Trophoblast cell (in vitro differentiated cells and primary cell): ENCODE measurements at regions not wholly inside any gene's neighbourhood (a gene's known extent, or its start where the extent isn't known, plus 50 kb on each side); places are given as distances from the start of the nearest gene placed in this dataset.

Experiments
- DNase-seq, 2 donors: peaks; one replicate each; pipeline ENCODE4 v3.0.0-alpha.2; 2016
- H2AFZ ChIP-seq: 2 replicates; pipeline ENCODE4 v1.6.1; 2013; ENCODE audit warnings: low read length, moderate library complexity, mild to moderate bottlenecking; ENCODE audit not compliant: insufficient read depth, poor library complexity
- H2AK5ac ChIP-seq: 2 replicates; pipeline ENCODE4 v1.6.1; 2013; ENCODE audit warnings: mild to moderate bottlenecking, low read length
- H2BK120ac ChIP-seq: 2 replicates; pipeline ENCODE4 v1.6.1; 2013; ENCODE audit warnings: low read length, mild to moderate bottlenecking, moderate library complexity; ENCODE audit not compliant: insufficient read depth, poor library complexity
- H2BK12ac ChIP-seq: 2 replicates; pipeline ENCODE4 v1.6.1; 2013; ENCODE audit warnings: mild to moderate bottlenecking, low read length, moderate library complexity
- H2BK5ac ChIP-seq: 2 replicates; pipeline ENCODE4 v1.6.1; 2013; ENCODE audit warnings: low read length, low read depth, moderate library complexity, mild to moderate bottlenecking; ENCODE audit not compliant: poor library complexity
- H3K14ac ChIP-seq: 2 replicates; pipeline ENCODE4 v1.6.1; 2013; ENCODE audit warnings: mild to moderate bottlenecking, low read length
- H3K18ac ChIP-seq: 2 replicates; pipeline ENCODE4 v1.6.1; 2013; ENCODE audit warnings: mild to moderate bottlenecking, low read length
- H3K23ac ChIP-seq: 2 replicates; pipeline ENCODE4 v1.6.1; 2013; ENCODE audit warnings: low read length
- H3K27ac ChIP-seq: 2 replicates; pipeline ENCODE4 v1.5.1; 2013; ENCODE audit warnings: low read depth, mild to moderate bottlenecking, inconsistent platforms, low read length, moderate library complexity
- H3K27me3 ChIP-seq: 2 replicates; pipeline ENCODE4 v1.6.1; 2013; ENCODE audit warnings: inconsistent platforms, mild to moderate bottlenecking, low read length, moderate library complexity; ENCODE audit not compliant: insufficient read depth
- H3K36me3 ChIP-seq, 2 experiments: 1 replicate in 1 of 2; 2 replicates in 1 of 2; pipeline ENCODE4 v1.6.1; 2013; ENCODE audit warnings: low read length in 2 of 2, mild to moderate bottlenecking in 2 of 2, moderate library complexity in 1 of 2; ENCODE audit not compliant: insufficient read depth in 2 of 2, control insufficient read depth in 1 of 2
- H3K4ac ChIP-seq: 2 replicates; pipeline ENCODE4 v1.6.1; 2013; ENCODE audit warnings: low read depth, mild to moderate bottlenecking, low read length, moderate library complexity
- H3K4me1 ChIP-seq, 2 experiments: 1 replicate in 1 of 2; 2 replicates in 1 of 2; pipeline ENCODE4 v1.6.1; 2013; ENCODE audit warnings: low read length in 2 of 2, mild to moderate bottlenecking in 2 of 2, moderate library complexity in 1 of 2; ENCODE audit not compliant: insufficient read depth in 2 of 2, control insufficient read depth in 1 of 2
- H3K4me2 ChIP-seq: 2 replicates; pipeline ENCODE4 v1.6.1; 2013; ENCODE audit warnings: inconsistent platforms, mild to moderate bottlenecking, low read length, moderate library complexity
- H3K4me3 ChIP-seq: 2 replicates; pipeline ENCODE4 v1.5.1; 2013; ENCODE audit warnings: mild to moderate bottlenecking, low read depth, low read length, inconsistent platforms
- H3K79me1 ChIP-seq: one replicate; pipeline ENCODE4 v1.6.1; 2013; ENCODE audit warnings: low read length
- H3K79me2 ChIP-seq: 2 replicates; pipeline ENCODE4 v1.6.1; 2013; ENCODE audit warnings: low read length, mild to moderate bottlenecking; ENCODE audit not compliant: control insufficient read depth, insufficient read depth, poor library complexity
- H3K9ac ChIP-seq: 2 replicates; pipeline ENCODE4 v1.6.1; 2013; ENCODE audit warnings: mild to moderate bottlenecking, low read length
- H3K9me3 ChIP-seq: 2 replicates; pipeline ENCODE4 v1.6.1; 2013; ENCODE audit warnings: low read depth, mild to moderate bottlenecking, control low read depth, inconsistent platforms, low read length; ENCODE audit not compliant: insufficient read depth
- H4K12ac ChIP-seq: 2 replicates; pipeline ENCODE4 v1.6.1; 2013; ENCODE audit warnings: low read depth, mild to moderate bottlenecking, low read length, moderate library complexity
- H4K8ac ChIP-seq: 2 replicates; pipeline ENCODE4 v1.6.1; 2013; ENCODE audit warnings: low read depth, mild to moderate bottlenecking, low read length, moderate library complexity
- H4K91ac ChIP-seq: one replicate; pipeline ENCODE4 v1.6.1; 2013; ENCODE audit warnings: low read depth, mild to moderate bottlenecking, low read length, moderate library complexity
- WGBS: extraction: QIAGEN DNeasy Blood & Tissue Kit; methylation state at CpG from one replicate; pipeline ENCODE4 v1.1.7; 2013; ENCODE audit warnings: missing lambda C conversion rate; ENCODE audit not compliant: insufficient read length, insufficient coverage; ENCODE audit errors: extremely low coverage; 5-methylcytosine and 5-hydroxymethylcytosine counted together

DNA sequence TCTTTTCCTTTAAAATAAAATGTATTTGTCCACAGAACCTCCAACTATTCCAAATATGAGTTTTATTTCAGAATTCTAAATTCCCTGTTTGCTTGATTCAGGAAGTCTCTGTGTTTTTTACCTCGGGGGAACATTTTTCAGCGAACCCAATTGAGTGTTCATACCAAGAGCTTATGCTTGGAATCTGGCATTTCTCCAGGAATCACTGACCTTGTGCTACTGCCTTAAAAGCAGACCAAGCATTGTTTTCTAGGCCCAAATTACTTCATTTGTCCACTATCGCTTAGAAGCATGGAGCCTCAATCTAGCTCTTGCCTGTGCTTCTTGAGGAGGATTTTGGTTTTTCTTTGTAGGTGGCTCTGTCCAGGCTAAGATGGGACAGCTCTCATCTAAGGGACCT lies 59.4 kb downstream of the EBLN1 start:
- H4K12ac ChIP-seq, result no peak overlapping the region
- H3K9ac ChIP-seq, result no peak overlapping the region
- no peak overlapping the region for H3K27ac ChIP-seq
- WGBS, result no CpG with 5 or more reads among the region's 3 CpGs
- H3K18ac ChIP-seq, result no peak overlapping the region
- H2BK12ac ChIP-seq, result no peak overlapping the region
- no peak overlapping the region for H2BK120ac ChIP-seq
- H3K79me2 ChIP-seq, result no peaks in the 10 kb centered on the region
- H3K23ac ChIP-seq, result no peak overlapping the region
- H4K91ac ChIP-seq, result no peak overlapping the region
- H3K14ac ChIP-seq, result no peak overlapping the region
- no peak overlapping the region for H2AFZ ChIP-seq
- H3K27me3 ChIP-seq, result no peaks in the 10 kb centered on the region
- no peak overlapping the region for H4K8ac ChIP-seq
- H2BK5ac ChIP-seq, result no peak overlapping the region
- H3K36me3 ChIP-seq, result no peaks in the 10 kb centered on the region
- H3K79me1 ChIP-seq, result no peaks in the 10 kb centered on the region
- H3K9me3 ChIP-seq, result no peaks in the 10 kb centered on the region
- no peak overlapping the region for H3K4ac ChIP-seq
- DNase-seq, result no peak
- no peaks in the 10 kb centered on the region for H3K4me1 ChIP-seq
- no peak overlapping the region for H3K4me3 ChIP-seq
- H3K4me2 ChIP-seq, result no peak overlapping the region
- H2AK5ac ChIP-seq, result no peak overlapping the region

- H4K12ac ChIP-seq, result no peak overlapping the region
- H3K36me3 ChIP-seq, result no peaks in the 10 kb centered on the region
- H3K23ac ChIP-seq, result no peak overlapping the region
- no peaks in the 10 kb centered on the region for H3K79me1 ChIP-seq
- H2AFZ ChIP-seq, result no peak overlapping the region
- no peak overlapping the region for H3K4me3 ChIP-seq
- H2AK5ac ChIP-seq, result no peak overlapping the region
- no peak for DNase-seq
- no peak overlapping the region for H4K8ac ChIP-seq
- no peak overlapping the region for H3K14ac ChIP-seq
- H3K4me1 ChIP-seq, result no peaks in the 10 kb centered on the region
- H4K91ac ChIP-seq, result no peak overlapping the region
- no peaks in the 10 kb centered on the region for H3K9me3 ChIP-seq
- H3K4me2 ChIP-seq, result no peak overlapping the region
- no peak overlapping the region for H3K4ac ChIP-seq
- H2BK12ac ChIP-seq, result no peak overlapping the region
- H3K79me2 ChIP-seq, result no peaks in the 10 kb centered on the region
- H3K27me3 ChIP-seq, result no peaks in the 10 kb centered on the region
- no peak overlapping the region for H3K9ac ChIP-seq
- no peak overlapping the region for H3K27ac ChIP-seq
- H3K18ac ChIP-seq, result no peak overlapping the region
- no peak overlapping the region for H2BK5ac ChIP-seq
- no CpG with 5 or more reads among the region's 3 CpGs for WGBS
- no peak overlapping the region for H2BK120ac ChIP-seq
Observed at GRCh38 chr10:22156750-22157149, 61.1 kb downstream of the EBLN1 start.

DNA sequence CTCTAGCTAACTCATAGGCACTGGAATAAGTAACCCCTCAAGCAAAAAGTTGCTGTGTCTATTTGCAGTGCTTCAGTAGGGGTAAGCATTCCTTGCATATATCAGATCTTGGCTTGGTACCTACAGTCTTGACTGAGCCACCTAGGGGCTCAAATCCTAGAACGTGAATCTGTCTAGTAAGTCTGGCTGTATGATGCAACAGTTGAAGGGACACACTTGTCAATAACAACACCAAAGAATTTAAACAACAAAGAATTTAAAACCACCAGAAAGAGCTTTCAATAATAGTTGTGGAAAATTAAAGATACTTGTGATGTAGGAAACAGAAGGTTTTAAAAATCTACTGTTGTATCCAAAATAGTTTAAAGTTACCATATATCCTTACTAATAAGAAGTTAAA lies 65.4 kb downstream of the EBLN1 start:
- H3K36me3 ChIP-seq, result no peaks in the 10 kb centered on the region
- WGBS, result no CpG with 5 or more reads among the region's 1 CpG
- no peaks in the 10 kb centered on the region for H3K79me1 ChIP-seq
- H3K9ac ChIP-seq, result no peak overlapping the region
- no peak overlapping the region for H4K91ac ChIP-seq
- no peak overlapping the region for H3K4me2 ChIP-seq
- H2BK5ac ChIP-seq, result no peak overlapping the region
- H3K27me3 ChIP-seq, result no peaks in the 10 kb centered on the region
- H3K79me2 ChIP-seq, result no peaks in the 10 kb centered on the region
- no peak overlapping the region for H2BK12ac ChIP-seq
- no peak overlapping the region for H4K12ac ChIP-seq
- no peak overlapping the region for H3K4me3 ChIP-seq
- H3K4me1 ChIP-seq, result no peaks in the 10 kb centered on the region
- H4K8ac ChIP-seq, result no peak overlapping the region
- H3K27ac ChIP-seq, result no peak overlapping the region
- no peak overlapping the region for H3K4ac ChIP-seq
- no peaks in the 10 kb centered on the region for H3K9me3 ChIP-seq
- H2BK120ac ChIP-seq, result no peak overlapping the region
- DNase-seq, result no peak
- H3K18ac ChIP-seq, result no peak overlapping the region
- no peak overlapping the region for H3K23ac ChIP-seq
- no peak overlapping the region for H2AK5ac ChIP-seq
- no peak overlapping the region for H3K14ac ChIP-seq
- H2AFZ ChIP-seq, result no peak overlapping the region

GRCh38 chr10:22150842-22151241 lies 67.0 kb downstream of the EBLN1 start:
- H3K9ac ChIP-seq, result no peak overlapping the region
- no peaks in the 10 kb centered on the region for H3K79me2 ChIP-seq
- no peak overlapping the region for H4K8ac ChIP-seq
- no peaks in the 10 kb centered on the region for H3K4me1 ChIP-seq
- H3K18ac ChIP-seq, result no peak overlapping the region
- no peak overlapping the region for H3K4me3 ChIP-seq
- no peak overlapping the region for H2BK5ac ChIP-seq
- no peaks in the 10 kb centered on the region for H3K9me3 ChIP-seq
- no peak overlapping the region for H3K14ac ChIP-seq
- no peak overlapping the region for H2AFZ ChIP-seq
- no peak overlapping the region for H4K12ac ChIP-seq
- no CpG with 5 or more reads among the region's 1 CpG for WGBS
- no peak overlapping the region for H3K27ac ChIP-seq
- H2BK12ac ChIP-seq, result no peak overlapping the region
- H3K36me3 ChIP-seq, result no peaks in the 10 kb centered on the region
- H2AK5ac ChIP-seq, result no peak overlapping the region
- H3K27me3 ChIP-seq, result no peaks in the 10 kb centered on the region
- H3K4ac ChIP-seq, result no peak overlapping the region
- H2BK120ac ChIP-seq, result no peak overlapping the region
- no peak overlapping the region for H3K23ac ChIP-seq
- DNase-seq, result no peak
- H3K79me1 ChIP-seq, result no peaks in the 10 kb centered on the region
- no peak overlapping the region for H3K4me2 ChIP-seq
- H4K91ac ChIP-seq, result no peak overlapping the region

- no peak overlapping the region for H3K4me3 ChIP-seq
- H3K27ac ChIP-seq, result no peak overlapping the region
- H3K79me2 ChIP-seq, result no peaks in the 10 kb centered on the region
- no peak overlapping the region for H2BK5ac ChIP-seq
- H4K8ac ChIP-seq, result no peak overlapping the region
- H3K79me1 ChIP-seq, result no peaks in the 10 kb centered on the region
- no peak overlapping the region for H3K23ac ChIP-seq
- H3K36me3 ChIP-seq, result no peaks in the 10 kb centered on the region
- H2AFZ ChIP-seq, result no peak overlapping the region
- H3K27me3 ChIP-seq, result no peaks in the 10 kb centered on the region
- no peak for DNase-seq
- no peak overlapping the region for H4K12ac ChIP-seq
- H3K4me1 ChIP-seq, result no peaks in the 10 kb centered on the region
- H3K9me3 ChIP-seq, result no peaks in the 10 kb centered on the region
- no peak overlapping the region for H2BK12ac ChIP-seq
- H4K91ac ChIP-seq, result no peak overlapping the region
- no peak overlapping the region for H3K9ac ChIP-seq
- H3K18ac ChIP-seq, result no peak overlapping the region
- no peak overlapping the region for H3K14ac ChIP-seq
- H3K4ac ChIP-seq, result no peak overlapping the region
- H2BK120ac ChIP-seq, result no peak overlapping the region
- no peak overlapping the region for H2AK5ac ChIP-seq
- no peak overlapping the region for H3K4me2 ChIP-seq
Observed at GRCh38 chr10:22148961-22149360, 68.9 kb downstream of the EBLN1 start.
